Stimulated activated CD4-positive, alpha-beta T cell treated with anti-CD3 and anti-CD28 coated beads, Interleukin-15, amount 100 ng/mL, for 24 hours (primary cell): ENCODE measurements at regions not wholly inside any gene's neighbourhood (a gene's known extent, or its start where the extent isn't known, plus 50 kb on each side); places are given as distances from the start of the nearest gene placed in this dataset.

Experiments
- DNase-seq: peaks from one replicate; pipeline ENCODE4 v3.0.0-alpha.2; 2020

GRCh38 chr15:98203872-98204660, 243.6 kb downstream of the ARRDC4 start:
- no peak for DNase-seq

DNA sequence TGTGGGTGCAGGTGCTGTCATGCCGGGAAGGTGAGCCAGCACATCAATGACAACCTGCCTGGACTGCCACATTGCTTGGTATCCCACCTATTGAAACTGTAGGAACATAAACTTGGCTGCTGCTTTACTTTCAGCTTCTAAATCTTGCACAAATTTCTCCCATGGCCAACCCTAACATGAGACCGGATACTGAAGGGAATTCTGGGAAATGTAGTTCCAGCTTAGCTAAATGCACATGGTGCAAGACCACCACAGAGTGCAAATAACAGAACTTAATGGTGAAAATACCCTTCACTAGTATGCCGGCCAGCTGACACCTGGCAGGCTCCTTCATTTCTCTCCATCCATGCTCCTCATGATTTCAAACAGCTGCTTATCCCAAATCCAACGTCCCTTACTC, 247.4 kb downstream of the ARRDC4 start:
- DNase-seq: no peak

DNA sequence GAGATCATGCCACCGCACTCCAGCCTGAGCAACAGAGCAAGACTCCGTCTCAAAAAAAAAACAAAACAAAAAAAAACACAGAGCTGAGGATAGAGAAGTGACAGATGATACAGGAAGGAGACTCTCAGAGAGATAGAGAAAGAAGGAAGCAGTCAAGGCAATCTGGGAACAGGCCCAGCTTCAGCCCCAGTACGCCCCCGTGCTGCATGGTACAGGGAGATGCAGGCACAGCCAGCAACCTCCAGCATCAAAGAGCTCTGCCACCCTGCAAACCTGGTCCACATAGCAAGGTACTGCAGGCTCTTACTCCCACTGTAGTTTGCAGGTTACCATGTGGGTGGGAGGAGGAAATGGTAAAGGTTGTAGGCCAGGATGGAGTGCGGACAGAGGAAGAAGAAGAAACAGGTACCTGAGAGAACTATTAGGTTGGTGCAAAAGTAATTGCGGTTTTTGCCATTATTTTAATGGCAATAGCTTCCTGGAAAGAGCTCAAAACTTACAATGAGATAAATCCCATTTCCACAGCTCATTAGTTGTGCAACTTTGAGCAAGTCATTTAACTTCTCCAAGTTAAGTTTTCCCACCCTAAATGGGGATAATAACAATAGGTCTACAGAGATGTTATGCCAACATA, 253.0 kb downstream of the ARRDC4 start:
- no peak for DNase-seq

DNA sequence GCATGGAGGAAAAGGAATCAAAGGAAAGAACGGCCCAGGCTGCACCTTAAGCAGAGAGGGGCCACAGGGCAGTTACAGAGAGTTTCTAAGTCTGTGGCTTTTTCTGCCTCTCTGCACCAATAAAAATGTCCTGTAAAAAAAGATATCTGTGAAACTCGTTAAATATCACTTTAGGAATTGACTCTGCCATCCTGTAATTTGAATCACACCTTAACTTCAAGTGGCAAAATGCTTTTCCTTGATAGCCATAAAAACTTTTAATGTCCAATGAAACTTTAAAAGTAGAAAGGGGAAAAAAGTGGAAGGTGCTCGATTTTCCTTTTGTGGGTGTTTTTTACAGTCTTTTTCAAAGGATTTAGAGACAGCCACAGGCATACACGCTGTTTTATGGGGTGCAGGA, 255.7 kb downstream of the ARRDC4 start:
- no peak for DNase-seq

DNA sequence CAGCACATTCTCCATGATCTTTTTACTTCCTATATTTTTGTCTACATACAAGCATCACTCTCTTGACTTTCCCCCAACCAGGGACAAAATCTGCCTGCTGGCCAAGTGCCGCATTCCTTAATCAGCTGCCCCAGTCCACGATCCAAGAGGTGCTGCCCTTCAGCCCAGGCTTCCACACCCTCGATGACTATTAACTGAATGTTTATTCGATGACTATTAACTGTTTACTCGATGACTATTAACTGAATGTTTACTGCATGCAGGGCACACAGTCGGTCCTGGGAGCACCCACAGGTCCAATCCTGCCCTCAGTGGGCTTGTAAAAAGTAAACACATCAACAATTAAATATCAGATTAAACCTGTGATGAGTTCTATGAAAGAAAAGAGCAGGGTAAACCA, 256.9 kb downstream of the ARRDC4 start:
- DNase-seq: no peak

DNA sequence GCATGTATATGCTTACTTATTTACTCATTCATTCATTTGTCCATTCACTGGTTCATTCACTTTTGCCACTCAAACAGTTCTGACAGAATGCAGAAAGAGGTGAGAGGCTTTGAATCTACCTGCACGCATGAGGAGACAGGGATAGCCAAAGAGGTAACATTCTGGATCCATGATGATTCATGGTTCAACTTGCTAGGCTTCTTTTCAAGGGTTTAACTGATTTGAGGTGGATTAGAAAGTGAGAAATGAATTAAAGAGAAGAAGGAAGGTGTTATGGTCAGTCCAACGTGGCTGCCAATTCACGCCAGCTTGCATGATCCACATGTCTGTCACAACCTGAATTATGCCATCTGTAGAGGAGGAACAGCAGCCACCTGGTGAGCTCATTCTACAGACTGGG, 260.6 kb downstream of the ARRDC4 start:
- DNase-seq: no peak

- no peak for DNase-seq
Measured at GRCh38 chr15:98221577-98221976, 261.1 kb downstream of the ARRDC4 start.

DNA sequence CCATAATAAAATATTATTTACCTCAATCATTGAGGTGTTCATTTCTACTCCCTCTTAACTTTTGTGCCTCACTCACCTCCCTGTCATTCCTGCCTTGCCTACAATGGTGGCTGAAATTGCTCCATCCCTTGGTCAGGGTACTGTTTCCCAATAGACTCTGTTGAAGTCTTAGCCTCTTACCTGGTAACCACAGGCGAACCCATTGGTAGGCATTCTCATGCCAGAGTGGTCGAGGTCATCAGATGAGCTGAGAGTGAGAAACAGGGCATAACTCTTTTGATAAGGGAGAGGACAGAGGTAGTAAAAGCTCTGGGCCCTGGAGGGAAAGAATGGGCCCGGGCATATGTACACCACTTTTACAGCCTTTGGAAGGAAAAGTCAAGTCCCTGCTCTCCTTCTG, 265.6 kb downstream of the ARRDC4 start:
- no peak for DNase-seq

GRCh38 chr15:98226578-98226977, 266.1 kb downstream of the ARRDC4 start:
- no peak for DNase-seq

DNA sequence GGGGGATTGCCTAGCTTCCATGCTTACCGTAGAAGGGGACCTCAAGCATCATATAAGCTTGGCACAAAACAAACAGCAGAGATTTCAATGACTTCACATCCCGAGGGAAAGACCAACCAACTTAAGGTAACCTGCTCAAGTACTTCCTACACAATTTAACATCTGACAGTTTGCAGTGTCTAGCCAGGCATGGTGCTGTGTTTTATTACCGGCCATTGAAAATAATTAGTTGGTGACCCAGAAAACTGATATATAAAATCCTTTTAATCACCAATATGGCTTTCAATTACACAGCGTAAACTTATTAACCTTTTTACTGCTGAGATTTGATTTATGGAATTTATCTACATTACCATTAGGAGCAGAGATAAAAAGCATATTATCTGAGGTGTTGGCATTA, 268.3 kb downstream of the ARRDC4 start:
- DNase-seq: no peak

DNA sequence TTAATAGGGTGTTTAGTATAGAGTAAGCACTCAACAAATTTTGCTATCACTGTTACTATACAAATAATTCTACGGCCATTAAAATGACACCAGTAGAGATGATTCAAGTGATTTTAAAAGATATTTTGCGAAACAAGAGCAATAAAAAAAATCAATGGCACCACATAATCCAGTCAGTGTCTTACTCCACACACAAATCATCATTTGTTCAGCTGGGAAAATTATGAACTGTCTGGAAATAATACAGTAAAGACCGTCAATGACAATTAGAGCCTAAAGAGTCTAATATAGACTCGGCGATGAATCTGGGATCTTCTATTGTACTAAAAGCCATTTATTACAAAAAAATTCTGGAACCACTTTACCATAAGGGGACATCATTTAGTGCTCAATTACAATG, 270.5 kb downstream of the ARRDC4 start:
- no peak for DNase-seq

DNA sequence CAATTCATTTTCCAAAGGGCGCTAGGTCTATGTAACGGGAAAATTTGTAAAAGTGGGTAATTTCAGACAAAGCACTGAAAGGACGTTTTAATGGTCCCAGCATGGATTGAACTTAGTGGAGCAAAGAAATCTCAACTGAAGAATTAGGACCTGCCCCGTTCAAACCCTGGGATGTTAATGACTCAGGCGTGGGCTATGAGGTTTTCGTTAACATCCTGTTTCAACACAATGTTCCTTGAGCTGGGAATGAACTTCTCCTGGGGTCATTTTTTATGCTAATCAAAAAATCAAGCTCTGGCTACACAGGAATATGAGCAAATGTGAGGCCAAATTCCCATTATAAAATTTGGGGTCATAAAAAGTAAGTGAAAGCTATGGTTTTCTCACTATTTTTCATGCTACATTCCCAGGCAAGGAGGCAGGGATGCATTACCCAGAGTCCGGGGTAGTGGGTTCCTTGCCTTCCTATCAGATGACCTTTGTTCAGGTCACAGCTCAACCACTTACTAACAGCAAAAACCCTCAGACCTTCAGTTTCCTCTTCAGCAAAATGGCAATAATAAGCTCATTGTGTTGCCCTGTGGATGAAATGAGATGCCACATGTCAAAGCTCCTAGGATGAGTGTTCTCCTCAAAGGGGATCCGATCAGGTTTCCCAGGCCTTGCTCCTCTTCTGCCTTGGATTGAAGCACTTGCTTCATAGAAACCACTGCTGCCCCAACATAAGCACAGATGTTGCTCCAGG, 271.4 kb downstream of the ARRDC4 start:
- DNase-seq: no peak

GRCh38 chr15:98232761-98233160, 272.3 kb downstream of the ARRDC4 start:
- DNase-seq: no peak

DNA sequence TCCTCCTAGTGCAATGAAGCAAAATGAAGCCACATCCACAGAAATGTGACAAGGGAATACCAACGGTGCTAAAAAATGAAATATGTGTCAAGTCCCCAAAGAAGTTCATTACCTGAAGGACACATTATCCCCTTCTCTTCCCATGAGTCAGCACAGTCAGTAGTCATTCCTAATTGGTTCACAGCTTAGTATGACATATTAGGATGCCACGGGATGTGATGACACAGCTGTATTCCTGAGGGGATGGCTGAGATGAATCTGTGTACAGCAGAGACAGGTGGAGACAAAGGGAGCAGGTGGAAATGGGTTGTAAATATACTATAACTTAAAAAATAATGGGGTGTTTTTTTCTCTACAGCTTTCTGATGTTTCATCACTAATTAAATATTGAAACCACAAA, 273.4 kb downstream of the ARRDC4 start:
- no peak for DNase-seq

DNA sequence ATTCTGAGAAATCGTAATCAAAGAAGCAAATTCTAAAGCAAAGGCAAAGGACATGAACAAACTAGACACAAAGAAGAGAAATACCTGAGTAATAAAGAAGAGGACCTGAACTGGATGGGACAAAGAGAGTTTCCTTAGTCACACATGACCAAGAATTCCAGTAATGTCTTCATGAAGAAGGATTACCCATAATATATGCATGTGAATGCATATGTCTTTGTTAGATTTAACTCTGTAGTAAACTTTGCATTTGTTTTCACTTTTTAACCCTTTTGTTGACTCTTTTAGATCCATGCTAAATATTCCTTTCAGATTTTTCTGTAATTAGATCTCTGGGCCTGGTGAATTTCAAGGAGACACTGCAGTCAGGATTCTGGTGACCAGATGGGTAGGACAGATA, 279.8 kb downstream of the ARRDC4 start:
- DNase-seq: no peak

DNA sequence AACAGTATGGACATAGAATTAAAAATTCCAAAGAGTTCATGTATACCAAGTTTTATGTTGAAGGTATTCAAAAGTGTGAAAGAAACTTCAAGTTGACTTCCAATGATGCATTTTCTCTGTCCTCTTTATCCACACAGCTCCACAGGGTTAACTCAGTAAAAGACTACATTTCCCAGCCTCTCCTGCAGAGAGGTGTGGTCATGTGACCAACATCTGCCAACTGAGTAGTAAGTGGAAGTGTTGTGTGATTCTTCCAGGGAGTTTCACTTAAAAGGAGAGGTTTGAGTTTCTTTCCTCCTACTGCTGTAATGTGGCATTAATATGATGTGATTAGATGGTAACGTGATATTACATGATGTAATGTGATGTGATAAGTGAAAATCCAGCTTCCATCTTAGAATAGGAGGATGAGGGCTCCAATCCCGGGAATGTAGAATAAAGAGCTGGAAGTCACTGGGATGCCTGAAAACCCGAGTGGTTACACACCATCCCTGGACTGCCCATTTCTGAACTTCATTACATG, 280.6 kb downstream of the ARRDC4 start:
- DNase-seq: no peak

DNA sequence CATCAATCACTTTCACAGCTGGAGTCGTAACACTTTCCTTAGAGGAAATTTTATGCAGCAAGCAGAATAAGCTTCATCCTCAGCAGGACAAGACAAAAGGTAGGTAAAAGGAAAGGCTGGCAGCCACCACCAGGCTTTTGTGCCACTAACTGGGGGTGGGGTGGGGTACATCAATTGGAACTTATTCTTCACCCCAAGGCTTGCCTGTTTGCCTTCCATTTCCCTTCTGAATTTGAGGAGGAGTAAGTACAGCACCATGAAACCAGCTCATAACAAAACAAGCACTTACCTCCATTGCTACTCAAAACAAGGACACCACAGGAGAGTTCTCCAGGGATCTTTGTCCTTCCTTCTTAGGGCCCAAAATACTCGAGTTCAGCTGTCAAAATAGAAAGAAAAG, 296.8 kb downstream of the ARRDC4 start:
- DNase-seq: no peak

DNA sequence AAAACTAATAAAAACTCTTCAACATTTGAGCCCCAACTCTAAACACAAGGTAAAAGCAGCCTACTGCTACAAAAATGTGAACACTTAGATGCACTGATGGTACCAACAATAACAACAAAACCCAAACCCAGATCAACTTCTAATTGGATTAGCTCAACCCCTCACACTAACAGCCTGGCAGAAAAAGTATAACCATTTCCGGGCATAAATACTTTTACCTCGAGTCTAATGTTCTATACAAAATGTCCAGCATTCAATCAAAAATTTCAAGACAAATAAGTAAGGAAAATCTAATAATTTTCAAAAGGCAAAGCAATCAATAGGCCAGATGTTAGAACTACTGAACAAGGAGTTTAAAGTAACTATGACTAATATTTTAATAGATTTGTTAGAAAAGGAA, 303.3 kb downstream of the ARRDC4 start:
- DNase-seq: no peak

GRCh38 chr15:98266295-98266694, 305.8 kb downstream of the ARRDC4 start:
- no peak for DNase-seq

DNA sequence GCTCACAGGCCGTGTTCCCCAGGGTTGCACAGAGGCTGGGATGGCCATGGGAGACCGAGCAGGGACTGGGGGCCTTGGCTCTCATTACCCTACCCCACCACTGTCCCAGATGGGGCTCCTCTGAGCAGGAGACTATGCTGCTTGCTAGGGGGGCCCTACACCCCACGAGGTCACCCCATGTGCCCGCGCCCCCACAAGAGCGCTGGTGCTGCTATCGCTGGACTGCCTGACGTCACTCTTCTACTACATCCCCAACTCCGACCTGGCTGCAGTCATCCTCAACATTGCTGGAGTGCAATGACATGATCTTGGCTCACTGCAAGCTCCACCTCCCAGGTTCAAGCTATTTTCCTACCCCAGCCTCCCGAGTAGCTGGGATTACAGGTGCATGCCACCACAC, 307.7 kb downstream of the ARRDC4 start:
- no peak for DNase-seq

GRCh38 chr15:98272625-98273024, 312.1 kb downstream of the ARRDC4 start:
- DNase-seq: no peak

DNA sequence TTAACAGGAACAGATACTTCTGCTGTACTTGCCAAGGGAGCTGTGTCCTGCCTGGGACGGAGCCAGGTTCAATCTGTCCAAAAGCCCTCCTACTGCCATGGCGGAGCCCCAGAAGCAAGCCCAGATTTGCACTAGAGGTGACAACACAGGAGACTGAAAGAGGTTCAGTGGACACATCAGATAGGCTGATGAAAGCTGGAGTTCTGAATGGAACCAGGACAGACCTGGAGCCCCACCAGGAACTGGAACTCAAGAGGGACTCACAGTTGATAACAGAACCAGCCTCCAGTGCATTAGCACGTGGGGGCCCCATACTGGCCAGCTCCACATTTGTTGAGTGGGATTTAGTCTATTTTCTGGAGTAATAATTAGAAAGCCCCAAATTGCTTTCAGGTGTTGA, 315.5 kb downstream of the ARRDC4 start:
- no peak for DNase-seq

DNA sequence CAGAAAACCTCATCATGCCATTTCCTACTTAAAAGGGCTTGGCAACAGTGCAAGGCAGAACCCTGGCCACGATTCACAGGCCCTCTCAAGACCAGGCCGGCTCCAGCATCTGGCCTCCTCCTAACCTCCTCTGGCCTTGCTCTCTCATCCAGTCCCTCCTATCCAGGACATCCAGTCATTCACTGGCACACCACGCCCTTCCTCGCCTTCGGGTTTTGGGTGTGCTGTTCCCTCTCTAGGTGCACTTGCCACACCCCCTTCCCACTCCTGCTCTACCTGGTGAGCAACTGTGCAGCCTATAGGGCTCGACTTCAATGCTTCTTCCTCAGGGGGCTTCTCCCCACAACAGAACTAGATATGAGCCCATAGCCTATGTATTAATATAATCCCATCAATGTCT, 317.1 kb downstream of the ARRDC4 start:
- no peak for DNase-seq
